Endodermal cell (in vitro differentiated cells): ENCODE measurements at regions not wholly inside any gene's neighbourhood (a gene's known extent, or its start where the extent isn't known, plus 50 kb on each side); places are given as distances from the start of the nearest gene placed in this dataset.

Experiments
- DNase-seq: peaks from one replicate; pipeline ENCODE4 v3.0.0-alpha.2; 2017
- H3K27ac ChIP-seq: 2 replicates; pipeline ENCODE4 v1.5.1; 2013; ENCODE audit warnings: mild to moderate bottlenecking, low read depth, low read length, moderate library complexity
- H3K27me3 ChIP-seq: 2 replicates; pipeline ENCODE4 v1.6.1; 2013; ENCODE audit warnings: mild to moderate bottlenecking, low read length, moderate library complexity; ENCODE audit not compliant: insufficient read depth, control insufficient read depth, poor library complexity, severe bottlenecking
- H3K36me3 ChIP-seq: 2 replicates; pipeline ENCODE4 v1.7.0; 2013; ENCODE audit warnings: mild to moderate bottlenecking, low read length, moderate library complexity; ENCODE audit not compliant: control insufficient read depth, insufficient read depth
- H3K4me1 ChIP-seq: one replicate; pipeline ENCODE4 v1.7.0; 2013; ENCODE audit warnings: low read length; ENCODE audit not compliant: control insufficient read depth, insufficient read depth
- H3K4me3 ChIP-seq: 2 replicates; pipeline ENCODE4 v1.5.1; 2013; ENCODE audit warnings: mild to moderate bottlenecking, low read length, moderate library complexity
- H3K9ac ChIP-seq: 2 replicates; pipeline ENCODE4 v1.6.1; 2013; ENCODE audit warnings: mild to moderate bottlenecking, low read length, moderate library complexity; ENCODE audit not compliant: poor library complexity, severe bottlenecking; ENCODE audit errors: extremely low read depth
- H3K9me3 ChIP-seq: 2 replicates; pipeline ENCODE4 v1.6.1; 2013; ENCODE audit warnings: mild to moderate bottlenecking, low read length, moderate library complexity; ENCODE audit not compliant: control insufficient read depth
- H3K27ac Mint-ChIP-seq: 2 replicates; pipeline ENCODE4 v1.8.0; 2020; ENCODE audit warnings: mixed read lengths
- H3K27me3 Mint-ChIP-seq: 2 replicates; pipeline ENCODE4 v1.8.0; 2021; ENCODE audit warnings: mild to moderate bottlenecking, mixed read lengths; ENCODE audit not compliant: insufficient read depth
- H3K36me3 Mint-ChIP-seq: 2 replicates; pipeline ENCODE4 v1.8.0; 2020; ENCODE audit warnings: low read depth, mixed read lengths
- H3K4me1 Mint-ChIP-seq: 2 replicates; pipeline ENCODE4 v1.8.0; 2020; ENCODE audit warnings: mixed read lengths
- H3K4me3 Mint-ChIP-seq: 2 replicates; pipeline ENCODE4 v1.8.0; 2020; ENCODE audit warnings: mild to moderate bottlenecking, moderate library complexity, mixed read lengths
- H3K9me3 Mint-ChIP-seq: 2 replicates; pipeline ENCODE4 v1.8.0; 2020; ENCODE audit warnings: mild to moderate bottlenecking, mixed read lengths
- WGBS, 2 experiments: methylation state at CpG; one replicate each; pipeline versions ENCODE4 v1.1.5 to v1.1.7; 2013; ENCODE audit warnings: missing lambda C conversion rate in 2 of 2, mixed read lengths in 1 of 2; ENCODE audit not compliant: insufficient coverage in 1 of 2, insufficient read length in 1 of 2; 5-methylcytosine and 5-hydroxymethylcytosine counted together
- TF ChIP-seq, protein P1 (sequence below): fragments of 200-600 bp; sonication (generic); conservative IDR thresholded peaks from 2 replicates; pipeline ENCODE4 v1.5.0; 2021; ENCODE audit warnings: antibody characterized with exemption, mild to moderate bottlenecking

GRCh38 chr16:48852951-48853350 lies 243.0 kb upstream of the N4BP1 start:
- Mint-ChIP-seq H3K27me3 (no peaks in the 10 kb centered on the region), H3K36me3 (no peaks in the 10 kb centered on the region), H3K9me3 (no peaks in the 10 kb centered on the region), H3K27ac (no peak overlapping the region), H3K4me1 (no peaks in the 10 kb centered on the region), H3K4me3 (no peak overlapping the region)
- Histone ChIP-seq H3K36me3 (no peaks in the 10 kb centered on the region), H3K27me3 (no peaks in the 10 kb centered on the region), H3K4me3 (no peak overlapping the region), H3K9ac (no peak overlapping the region), H3K27ac (no peak overlapping the region), H3K9me3 (no peaks in the 10 kb centered on the region), H3K4me1 (no peaks in the 10 kb centered on the region)
- WGBS, 2 experiments = 90 to 91% methylated on average over 9 to 12 of the region's 12 CpGs
- no peak for DNase-seq
- TF ChIP-seq, protein P1, sequence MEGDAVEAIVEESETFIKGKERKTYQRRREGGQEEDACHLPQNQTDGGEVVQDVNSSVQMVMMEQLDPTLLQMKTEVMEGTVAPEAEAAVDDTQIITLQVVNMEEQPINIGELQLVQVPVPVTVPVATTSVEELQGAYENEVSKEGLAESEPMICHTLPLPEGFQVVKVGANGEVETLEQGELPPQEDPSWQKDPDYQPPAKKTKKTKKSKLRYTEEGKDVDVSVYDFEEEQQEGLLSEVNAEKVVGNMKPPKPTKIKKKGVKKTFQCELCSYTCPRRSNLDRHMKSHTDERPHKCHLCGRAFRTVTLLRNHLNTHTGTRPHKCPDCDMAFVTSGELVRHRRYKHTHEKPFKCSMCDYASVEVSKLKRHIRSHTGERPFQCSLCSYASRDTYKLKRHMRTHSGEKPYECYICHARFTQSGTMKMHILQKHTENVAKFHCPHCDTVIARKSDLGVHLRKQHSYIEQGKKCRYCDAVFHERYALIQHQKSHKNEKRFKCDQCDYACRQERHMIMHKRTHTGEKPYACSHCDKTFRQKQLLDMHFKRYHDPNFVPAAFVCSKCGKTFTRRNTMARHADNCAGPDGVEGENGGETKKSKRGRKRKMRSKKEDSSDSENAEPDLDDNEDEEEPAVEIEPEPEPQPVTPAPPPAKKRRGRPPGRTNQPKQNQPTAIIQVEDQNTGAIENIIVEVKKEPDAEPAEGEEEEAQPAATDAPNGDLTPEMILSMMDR = no peak

GRCh38 chr16:48852458-48852857 lies 242.5 kb upstream of the N4BP1 start:
- Mint-ChIP-seq H3K4me1 (no peaks in the 10 kb centered on the region), H3K27ac (no peak overlapping the region), H3K36me3 (no peaks in the 10 kb centered on the region), H3K9me3 (no peaks in the 10 kb centered on the region), H3K4me3 (no peak overlapping the region), H3K27me3 (peaks cover under 1% of the 10 kb centered on the region)
- TF ChIP-seq, protein P1 = no peak
- Histone ChIP-seq H3K4me3 (no peak overlapping the region), H3K27ac (no peak overlapping the region), H3K27me3 (no peaks in the 10 kb centered on the region), H3K9me3 (no peaks in the 10 kb centered on the region), H3K36me3 (no peaks in the 10 kb centered on the region), H3K4me1 (no peaks in the 10 kb centered on the region), H3K9ac (no peak overlapping the region)
- DNase-seq = no peak
- WGBS, 2 experiments = 86 to 87% methylated on average over 5 to 6 of the region's 6 CpGs

- no peaks in the 10 kb centered on the region for H3K27me3 ChIP-seq
- H3K4me1 Mint-ChIP-seq = no peaks in the 10 kb centered on the region
- no peaks in the 10 kb centered on the region for H3K9me3 Mint-ChIP-seq
- H3K36me3 ChIP-seq = no peaks in the 10 kb centered on the region
- peaks cover 5% of the 10 kb centered on the region for H3K27me3 Mint-ChIP-seq
- 86 to 100% methylated on average over 1 to 7 of the region's 7 CpGs for WGBS, 2 experiments
- DNase-seq = no peak
- H3K4me3 ChIP-seq = no peak overlapping the region
- H3K36me3 Mint-ChIP-seq = no peaks in the 10 kb centered on the region
- no peaks in the 10 kb centered on the region for H3K4me1 ChIP-seq
- H3K9me3 ChIP-seq = no peaks in the 10 kb centered on the region
- no peak overlapping the region for H3K9ac ChIP-seq
- H3K4me3 Mint-ChIP-seq = no peak overlapping the region
- TF ChIP-seq, protein P1 = no peak
- no peak overlapping the region for H3K27ac ChIP-seq
- H3K27ac Mint-ChIP-seq = no peak overlapping the region
These were observed 240.3 kb upstream of the N4BP1 start for GRCh38 chr16:48850097-48850770.
